OCI-M1 (cell line): ENCODE measurements at regions not wholly inside any gene's neighbourhood (a gene's known extent, or its start where the extent isn't known, plus 50 kb on each side); places are given as distances from the start of the nearest gene placed in this dataset.

Experiments used
- DNase-seq: peaks from one replicate; lab custom pipeline; 2025; lab: John Stamatoyannopoulos, UW

GRCh38 chr18:51399491-51400122, 202.1 kb upstream of the MEX3C start:
- peak; percentile 77 for DNase-seq

- DNase-seq, result no peak
Observed at GRCh38 chr18:51400721-51401120, 203.2 kb upstream of the MEX3C start.

GRCh38 chr18:51401912-51402311, 204.4 kb upstream of the MEX3C start:
- DNase-seq, result no peak

DNA sequence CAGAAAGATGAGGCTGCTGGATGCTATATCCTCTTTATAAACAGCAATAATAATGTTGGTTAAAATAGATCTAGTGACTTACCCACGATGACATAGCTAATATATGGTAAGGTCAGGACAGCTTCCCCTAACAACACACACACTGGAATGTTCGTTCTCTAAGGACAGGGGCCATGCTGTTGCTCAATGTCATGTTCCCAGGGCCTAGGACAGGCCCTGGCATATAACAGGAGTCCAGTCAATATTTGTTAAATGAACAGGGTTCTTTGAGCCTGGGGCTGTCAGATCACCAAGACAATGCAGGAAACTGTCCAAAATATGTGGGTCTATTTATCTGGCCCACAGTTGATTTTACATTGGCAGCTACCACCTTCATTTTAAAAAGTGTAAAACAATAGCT, 207.1 kb upstream of the MEX3C start:
- no peak for DNase-seq

DNA sequence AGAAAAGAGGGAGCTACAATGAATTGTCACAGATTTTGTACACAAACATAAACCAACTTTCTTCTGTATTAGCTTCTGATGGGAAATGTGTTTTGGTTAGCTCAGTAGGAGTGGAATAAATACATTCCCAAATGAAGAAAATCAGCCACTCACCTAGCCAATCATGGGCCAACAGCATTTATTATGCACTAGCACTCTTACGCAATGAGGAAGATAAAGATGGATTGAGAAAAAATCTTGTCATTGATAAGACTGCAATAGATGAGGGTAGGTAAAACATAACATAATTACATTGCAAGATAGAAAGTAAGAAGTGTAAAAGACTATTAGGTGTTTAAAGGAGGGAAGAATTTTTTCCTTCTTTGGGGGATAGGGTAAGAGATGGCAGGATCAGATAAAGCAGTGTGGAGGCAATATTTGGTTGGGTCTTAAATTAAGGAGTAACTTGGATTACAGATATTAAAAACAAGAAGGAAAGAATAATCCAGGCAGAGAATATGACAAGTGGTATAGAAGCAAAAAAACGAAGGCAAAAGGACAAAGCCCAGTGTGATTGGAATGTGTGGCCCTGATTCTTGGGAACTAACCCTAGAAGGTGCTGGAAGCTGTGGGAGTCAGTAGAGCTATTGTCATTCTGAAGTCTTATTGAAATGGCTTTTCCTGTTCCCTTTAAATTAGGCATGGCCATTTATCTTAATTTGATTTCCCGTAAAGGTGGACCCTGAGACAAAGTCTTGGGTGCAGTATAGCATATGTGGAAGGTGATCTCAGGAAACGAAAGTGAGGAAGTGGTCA, 208.4 kb upstream of the MEX3C start:
- DNase-seq, result no peak

DNA sequence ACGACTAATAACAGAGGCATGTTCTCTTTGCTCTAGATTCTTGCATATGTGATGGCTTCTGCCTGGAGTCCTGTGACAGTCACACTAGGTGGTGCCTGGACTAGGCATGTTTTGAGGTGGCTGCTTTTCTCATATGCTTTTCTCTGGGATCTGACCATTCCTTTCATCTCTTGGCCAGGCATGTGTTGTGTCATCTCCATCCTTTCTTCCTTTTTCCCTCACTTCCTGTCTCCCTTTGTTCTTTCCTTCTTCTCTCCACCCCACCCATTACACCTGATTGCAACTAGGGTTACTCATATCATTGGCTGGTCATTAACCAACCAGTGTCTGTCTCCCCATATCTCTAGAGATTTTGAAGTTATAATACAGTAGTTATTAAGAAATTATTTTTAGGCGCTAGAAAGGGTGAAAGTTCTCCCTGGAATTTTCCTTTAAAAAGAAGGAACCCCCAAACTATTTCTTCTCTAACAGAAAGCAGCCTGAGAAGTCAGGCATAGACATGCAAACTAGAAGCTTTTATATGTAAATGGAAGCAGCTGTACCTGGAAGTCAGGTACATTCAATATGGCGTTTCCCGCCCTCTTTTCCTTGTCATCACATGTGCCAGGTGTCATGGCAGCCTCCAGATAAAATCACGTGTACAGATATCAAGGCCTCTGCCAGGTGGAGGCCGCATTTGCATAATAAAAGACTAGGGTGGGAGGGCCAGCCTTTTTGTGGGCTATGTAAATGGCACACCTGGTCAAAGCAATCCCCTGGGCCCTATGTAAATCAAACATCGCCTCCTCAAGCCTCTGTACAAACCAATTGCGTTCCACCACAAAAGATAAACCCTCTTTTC, 220.4 kb upstream of the MEX3C start:
- no peak for DNase-seq

GRCh38 chr18:51425475-51425874, 228.0 kb upstream of the MEX3C start:
- no peak for DNase-seq

DNA sequence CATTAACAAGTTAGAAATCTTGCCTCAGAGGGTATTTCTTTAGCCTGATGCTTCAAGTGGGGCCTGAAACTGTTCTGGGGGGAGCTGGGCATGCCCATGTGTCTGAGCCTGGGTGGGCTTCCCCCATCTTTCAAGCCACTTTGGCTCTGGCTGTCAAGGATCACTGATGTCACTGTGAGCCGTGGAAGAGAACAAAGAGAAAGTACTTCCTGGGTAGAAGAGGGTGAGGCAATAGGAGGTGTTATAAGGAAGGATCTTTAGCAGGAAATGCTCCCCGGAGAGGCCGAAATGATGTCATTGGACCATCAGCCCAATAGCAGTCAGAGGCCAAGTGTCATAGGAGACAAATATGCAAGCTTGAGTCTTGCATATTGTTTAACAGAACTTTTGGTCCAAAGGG, 228.4 kb upstream of the MEX3C start:
- peak; percentile 11 for DNase-seq

DNA sequence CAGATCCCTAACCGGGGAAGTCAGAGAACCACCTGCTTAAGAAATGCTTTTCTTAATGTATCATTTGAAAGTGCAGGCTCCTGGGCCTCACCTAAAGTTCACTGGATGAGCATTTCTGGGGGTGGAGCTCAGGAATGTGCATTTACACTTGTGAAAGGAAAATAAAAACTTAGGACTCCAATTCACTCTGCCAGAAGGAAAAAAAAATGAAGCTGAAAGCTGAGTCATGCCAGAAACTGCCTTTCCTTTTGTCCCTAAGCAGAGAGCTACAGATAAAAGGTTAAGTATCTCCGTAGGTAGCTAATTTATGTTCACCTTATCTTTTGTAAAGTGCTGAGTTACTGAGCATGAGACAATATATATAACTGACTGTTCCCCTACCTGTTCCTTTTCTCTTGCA, 229.5 kb upstream of the MEX3C start:
- peak; percentile 28 for DNase-seq

DNA sequence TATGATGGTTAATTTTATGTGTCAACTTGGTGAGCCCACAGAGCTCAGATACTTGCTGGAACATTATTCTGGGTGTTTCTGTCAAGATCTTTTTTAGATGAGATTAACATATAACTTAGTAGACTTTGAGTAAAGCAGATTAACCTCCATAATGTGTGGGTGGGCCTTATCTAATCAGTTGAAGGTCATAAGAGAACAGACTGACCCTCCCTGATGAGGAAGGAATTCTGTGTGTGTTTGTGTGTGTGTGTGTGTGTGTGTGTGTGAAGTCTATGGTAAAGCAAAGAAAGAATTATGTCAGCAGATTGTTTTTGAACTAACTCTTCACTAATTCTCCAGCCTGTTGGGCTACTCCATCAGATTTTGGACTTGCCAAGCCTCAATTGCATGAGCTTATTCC, 232.2 kb upstream of the MEX3C start:
- DNase-seq, result no peak

- peak; percentile 36 for DNase-seq
Observed at GRCh38 chr18:51430538-51430937, 233.1 kb upstream of the MEX3C start.

DNA sequence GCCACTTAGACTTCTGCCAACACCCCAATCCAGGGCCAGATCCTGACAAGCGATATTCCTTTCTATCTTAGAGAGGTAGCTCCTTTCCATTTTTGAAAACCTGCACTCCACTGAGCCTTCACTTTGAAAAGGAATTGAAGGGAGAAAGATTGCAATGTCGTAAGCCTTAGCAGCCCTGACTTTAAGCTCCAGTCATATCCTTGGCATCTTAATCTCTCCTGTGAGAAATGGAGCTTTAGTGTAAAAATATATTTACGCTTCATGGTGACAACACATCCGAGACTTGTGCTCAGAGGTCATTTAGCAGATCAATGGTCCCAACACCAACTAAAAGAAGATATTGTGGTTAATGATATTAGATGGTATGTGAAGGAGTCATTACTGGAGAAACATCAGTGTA, 235.8 kb upstream of the MEX3C start:
- DNase-seq, result no peak

DNA sequence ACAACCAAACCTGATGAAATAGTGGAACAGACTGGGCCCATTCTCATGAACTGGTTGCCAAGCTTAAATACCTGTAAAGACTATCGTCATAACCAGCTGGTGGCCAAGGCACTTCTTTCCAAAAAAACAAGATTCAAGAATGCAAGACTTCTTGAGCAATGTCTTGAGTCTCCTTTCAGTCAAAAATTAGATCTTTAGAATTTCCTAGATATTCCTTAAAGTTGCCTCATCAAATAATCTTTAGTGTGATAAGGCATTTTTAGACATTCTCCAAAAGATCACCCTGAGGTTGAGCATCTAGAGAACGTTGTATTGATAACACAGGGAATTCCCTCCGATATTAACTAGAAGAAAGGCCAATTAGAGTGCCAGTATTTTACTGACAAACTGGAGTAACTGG, 236.4 kb upstream of the MEX3C start:
- DNase-seq, result no peak

DNA sequence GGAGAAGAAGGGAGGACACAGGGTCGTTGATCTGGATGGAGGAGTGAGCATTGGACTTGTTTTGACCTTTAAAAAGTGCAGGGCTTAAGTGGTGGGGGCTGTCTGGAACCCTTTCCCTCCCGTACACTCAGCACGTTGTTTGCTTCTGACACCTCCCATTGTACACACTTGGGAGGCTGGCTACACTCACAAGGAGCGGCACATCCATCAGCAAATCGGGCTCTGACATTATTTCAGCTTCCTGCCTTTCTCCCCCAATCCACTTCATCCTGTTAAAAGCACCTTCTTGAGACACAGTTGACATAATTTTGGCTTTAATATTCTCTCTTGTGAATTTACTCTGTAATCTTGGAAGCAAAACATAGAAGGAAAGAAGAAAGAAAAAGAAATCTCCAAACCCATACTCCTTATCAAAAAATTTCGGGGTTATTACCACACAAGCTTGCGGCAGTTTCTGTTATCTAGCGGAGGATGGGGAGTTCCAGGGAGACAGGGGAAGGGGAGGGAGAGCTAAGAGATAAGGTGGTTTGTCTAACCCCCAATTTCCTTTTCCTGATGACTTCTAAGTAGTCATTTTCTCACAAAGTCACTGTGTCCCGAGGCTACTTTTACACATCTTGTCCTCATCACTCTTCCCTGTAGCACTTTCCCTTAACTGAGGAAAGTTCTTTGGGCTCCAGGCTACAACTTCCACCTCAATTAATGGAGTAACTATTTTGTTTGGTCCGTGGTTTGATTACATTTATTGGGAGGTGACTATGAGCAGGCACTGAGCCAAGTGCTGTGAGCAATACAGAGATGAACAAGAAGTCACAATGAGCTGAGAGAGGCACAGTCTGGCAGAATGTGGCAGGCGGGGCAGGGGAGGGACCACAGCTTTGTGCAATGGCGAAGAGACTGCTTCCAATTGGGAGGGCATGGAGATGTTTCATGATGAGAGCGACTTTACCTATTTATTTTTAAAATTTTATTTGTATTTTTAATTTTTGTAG, 240.1 kb upstream of the MEX3C start:
- peak; percentile 60 for DNase-seq

DNA sequence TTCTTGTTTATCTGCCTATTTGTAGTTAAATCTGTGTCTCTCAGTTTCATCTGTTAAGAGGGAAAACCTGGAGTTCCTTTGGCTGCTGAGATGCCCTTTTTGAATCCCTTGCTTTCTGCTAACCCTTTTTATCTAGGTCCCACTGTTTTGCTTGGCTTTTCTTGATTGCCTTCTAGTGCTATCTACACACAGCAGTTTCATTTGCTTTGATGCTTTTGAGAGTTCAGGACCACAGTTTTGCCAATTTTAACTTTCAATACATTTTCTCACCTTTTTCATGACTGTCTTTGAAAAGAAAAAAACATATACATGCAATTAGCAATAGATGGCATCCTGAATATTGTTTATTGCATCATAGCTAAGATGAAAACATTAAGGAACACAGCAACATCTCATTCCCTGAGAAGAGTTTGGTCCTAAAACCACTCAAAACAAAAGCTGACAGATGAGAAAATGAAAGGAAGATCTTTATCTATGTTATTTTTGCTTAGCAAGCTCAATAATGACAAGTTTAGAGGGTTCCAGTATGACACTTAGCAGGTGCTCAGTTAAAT, 241.4 kb upstream of the MEX3C start:
- DNase-seq, result no peak

DNA sequence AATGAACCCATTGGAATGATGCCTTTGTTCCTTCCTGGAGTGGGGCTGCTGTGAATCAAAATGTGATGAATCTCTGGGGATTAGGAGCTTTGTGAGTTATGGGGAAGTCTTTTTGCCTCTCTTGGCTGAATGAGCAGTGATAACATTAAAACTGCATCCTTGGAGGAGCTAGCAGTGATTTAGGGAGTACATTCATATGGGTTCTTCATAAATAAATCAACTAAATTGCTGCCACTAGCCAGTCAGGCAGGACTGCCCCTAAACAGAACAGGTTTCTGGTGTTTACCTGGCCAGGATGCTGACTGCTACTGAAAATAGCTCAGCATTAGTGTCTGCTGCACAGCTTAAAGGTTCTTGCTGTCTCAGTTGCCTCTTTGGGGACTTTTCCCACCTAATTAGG, 244.5 kb upstream of the MEX3C start:
- DNase-seq, result no peak

DNA sequence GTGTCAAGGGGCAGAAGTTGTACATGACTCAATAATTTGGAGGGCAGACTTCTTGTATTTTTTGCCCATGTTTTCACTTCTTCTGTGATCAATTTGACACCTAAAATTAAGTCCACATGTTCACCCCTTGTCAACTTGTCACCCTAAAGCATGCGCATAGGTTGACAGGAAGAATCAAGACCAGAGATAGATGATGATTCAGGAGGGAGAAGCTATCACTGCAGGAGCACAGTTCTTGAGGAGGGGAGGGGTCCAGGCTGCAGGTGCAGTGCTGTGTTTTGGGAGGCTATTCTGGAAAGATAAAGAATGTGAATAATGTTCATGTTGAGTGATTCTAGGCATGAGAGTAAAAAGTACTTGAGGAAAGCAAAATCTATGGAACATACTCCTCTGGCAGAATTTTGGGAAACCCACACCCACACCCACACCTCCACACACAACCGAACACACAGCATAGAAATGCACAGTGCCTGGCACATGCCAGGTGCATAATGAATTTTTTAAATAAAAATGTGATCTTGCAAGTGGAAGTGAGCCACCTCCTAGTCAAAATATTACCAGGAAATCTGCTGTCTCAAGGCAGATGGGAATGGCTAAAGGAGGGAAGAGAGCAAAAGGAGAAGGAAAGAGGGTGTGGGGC, 249.2 kb upstream of the MEX3C start:
- no peak for DNase-seq

GRCh38 chr18:51447351-51448342, 250.2 kb upstream of the MEX3C start:
- DNase-seq, result no peak

DNA sequence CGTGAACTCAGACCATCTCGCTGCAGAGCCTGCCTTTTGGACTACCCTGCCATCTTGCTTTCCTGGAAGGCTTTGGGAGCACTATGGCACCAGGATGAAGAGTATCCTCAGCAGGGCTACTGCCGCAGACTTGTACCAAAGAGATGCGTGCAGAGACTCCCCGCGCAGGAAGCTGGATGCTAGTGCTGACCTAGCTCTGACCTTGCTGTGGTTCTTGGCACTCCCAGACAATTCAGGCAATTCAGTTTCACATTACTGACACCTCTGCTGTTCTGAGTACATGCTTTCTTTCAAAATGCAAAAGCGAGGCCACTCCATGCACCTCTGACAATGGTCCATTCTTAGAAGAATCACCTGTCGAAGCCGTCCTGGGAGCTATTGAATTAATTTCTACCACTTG, 251.5 kb upstream of the MEX3C start:
- no peak for DNase-seq

GRCh38 chr18:51453594-51453993, 256.1 kb upstream of the MEX3C start:
- no peak for DNase-seq
